ENCODE measurements at regions not wholly inside any gene's neighbourhood (a gene's known extent, or its start where the extent isn't known, plus 50 kb on each side); places are given as distances from the start of the nearest gene placed in this dataset.

DNA sequence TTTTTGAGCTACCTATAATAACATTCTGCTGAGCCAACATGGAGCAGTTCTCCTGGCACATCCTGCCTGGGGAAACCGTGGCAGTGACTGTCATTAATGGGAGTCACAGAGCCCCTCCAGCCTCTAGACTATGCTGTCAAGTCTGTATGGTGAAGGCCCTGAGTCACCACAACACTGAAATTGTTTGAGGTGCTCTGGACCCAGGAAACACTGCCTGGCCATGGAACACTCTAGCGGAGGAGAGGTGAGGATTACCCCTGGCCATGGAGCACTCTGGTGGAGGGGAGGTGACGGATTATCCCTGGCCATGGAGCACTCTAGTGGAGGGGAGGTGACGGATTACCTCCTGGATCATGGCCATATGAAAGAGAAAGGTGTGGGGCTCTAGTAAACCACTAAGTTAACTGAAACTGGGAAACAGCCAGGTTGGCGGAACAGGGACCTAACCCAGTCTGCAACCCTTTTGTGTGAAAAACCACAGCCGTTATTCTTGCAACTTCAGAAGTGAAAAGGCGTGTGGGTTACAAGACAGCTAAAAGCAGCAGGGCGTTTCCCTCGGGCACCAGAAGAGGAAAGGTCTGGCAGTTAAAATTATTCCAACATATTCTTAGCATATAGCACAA lies 156.7 kb downstream of the KCNJ12 start:
- TF ChIP-seq, protein P1, sequence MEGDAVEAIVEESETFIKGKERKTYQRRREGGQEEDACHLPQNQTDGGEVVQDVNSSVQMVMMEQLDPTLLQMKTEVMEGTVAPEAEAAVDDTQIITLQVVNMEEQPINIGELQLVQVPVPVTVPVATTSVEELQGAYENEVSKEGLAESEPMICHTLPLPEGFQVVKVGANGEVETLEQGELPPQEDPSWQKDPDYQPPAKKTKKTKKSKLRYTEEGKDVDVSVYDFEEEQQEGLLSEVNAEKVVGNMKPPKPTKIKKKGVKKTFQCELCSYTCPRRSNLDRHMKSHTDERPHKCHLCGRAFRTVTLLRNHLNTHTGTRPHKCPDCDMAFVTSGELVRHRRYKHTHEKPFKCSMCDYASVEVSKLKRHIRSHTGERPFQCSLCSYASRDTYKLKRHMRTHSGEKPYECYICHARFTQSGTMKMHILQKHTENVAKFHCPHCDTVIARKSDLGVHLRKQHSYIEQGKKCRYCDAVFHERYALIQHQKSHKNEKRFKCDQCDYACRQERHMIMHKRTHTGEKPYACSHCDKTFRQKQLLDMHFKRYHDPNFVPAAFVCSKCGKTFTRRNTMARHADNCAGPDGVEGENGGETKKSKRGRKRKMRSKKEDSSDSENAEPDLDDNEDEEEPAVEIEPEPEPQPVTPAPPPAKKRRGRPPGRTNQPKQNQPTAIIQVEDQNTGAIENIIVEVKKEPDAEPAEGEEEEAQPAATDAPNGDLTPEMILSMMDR (conservative IDR thresholded peaks at IDR 0.05; ENCODE audit: control insufficient read depth, insufficient read depth, low read depth, low read length): no peak
- no peak overlapping the region for H3K4me3 ChIP-seq (ENCODE audit: control insufficient read depth, low read depth, low read length)
- DNase-seq (ENCODE audit: low read depth): no peak

DNA sequence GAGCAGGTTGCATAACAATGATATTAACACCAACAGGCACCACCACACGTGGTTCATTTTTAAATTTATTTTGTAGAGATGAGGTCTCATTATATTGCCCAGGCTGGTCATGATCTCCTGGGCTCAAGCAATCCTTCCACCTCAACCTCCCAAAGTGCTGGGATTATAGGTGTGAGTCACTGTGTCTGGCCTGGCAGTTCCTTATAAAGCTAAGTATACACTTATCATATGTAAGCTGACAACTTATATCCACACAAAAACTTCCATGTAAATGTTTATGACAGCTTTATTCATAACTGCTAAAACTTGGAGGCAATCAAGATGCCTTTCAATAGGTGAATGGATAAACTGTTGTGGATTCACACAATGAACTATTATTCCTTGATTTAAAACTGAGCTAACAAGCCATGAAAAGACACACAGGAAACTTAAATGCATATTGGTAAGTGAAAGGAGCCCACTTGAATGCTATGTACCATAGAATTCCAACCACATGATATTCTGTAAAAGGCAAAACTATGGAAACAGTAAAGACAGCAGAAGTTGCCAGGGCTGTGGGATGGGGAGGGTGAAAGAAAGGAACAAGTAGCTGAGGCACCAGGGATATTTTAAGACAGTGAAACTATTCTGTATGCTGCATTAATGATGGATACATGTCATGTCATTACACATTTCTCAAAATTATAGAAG lies 156.5 kb upstream of the KCNJ18 start:
- DNase-seq (ENCODE audit: low read depth): no peak

DNA sequence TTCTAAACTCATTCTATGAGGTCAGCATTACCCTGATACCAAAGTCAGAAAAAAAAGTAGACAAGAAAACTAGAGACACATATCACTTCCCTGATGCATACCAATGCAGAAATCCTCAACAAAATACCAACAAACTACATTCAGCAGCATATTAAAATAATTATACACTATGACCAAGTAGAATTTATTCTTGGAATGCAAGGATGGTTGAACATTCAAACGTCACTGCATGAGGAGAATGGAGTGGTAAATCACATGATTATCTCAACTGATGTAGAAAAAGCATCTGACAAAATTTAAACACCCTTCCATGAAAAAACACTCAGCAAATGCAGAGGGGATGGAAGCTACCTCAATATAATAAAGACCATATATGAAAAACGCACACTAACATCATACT lies 155.0 kb upstream of the KCNJ18 start:
- DNase-seq (ENCODE audit: low read depth): no peak
- TF ChIP-seq, protein P1 (conservative IDR thresholded peaks at IDR 0.05; ENCODE audit: control insufficient read depth, insufficient read depth, low read depth, low read length): no peak
- H3K4me3 ChIP-seq (ENCODE audit: control insufficient read depth, low read depth, low read length): no peak overlapping the region

More for the DNA sequence above, 156.5 kb upstream of the KCNJ18 start:
- no peak overlapping the region for H3K4me3 ChIP-seq (ENCODE audit: control insufficient read depth, low read depth, low read length)
- TF ChIP-seq, protein P1 (conservative IDR thresholded peaks at IDR 0.05; ENCODE audit: control insufficient read depth, insufficient read depth, low read depth, low read length): no peak

DNA sequence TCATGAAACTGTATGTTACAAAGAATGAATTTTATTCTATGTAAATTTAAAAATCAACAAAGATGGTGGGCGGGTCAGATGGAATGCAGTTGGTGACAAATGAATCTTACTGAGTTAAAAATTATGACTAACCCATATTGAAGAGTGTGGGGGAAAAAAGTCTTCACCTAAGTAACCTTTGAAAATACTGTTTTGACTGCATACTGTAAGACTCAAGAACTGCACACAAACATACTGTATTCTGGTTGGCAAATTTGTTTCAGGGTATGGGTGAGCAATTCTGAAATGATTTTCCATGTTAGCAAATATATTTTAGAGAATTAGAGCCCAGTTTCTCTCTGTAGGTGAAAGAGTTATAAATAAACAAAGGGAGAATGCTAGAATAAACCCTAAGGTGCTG lies 153.7 kb upstream of the KCNJ18 start:
- DNase-seq (ENCODE audit: low read depth): no peak

DNA sequence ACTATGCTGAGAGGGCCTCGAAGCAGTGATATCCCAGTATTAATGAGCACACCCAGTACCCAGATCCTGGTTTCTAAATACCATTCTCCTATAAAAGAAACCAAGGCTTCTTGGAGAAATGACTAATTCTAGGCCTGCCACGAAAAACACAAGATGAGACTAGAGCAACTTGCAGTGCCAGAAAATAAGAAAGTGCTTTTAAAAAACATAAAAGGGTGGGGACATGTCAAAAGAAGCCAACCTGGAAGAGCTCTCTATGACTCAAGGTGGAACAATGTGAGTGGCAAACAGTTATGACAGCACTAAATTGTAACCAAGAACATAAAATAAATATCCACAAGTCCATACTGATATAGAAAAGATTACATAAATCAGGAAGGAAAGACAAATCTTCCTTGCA lies 153.2 kb upstream of the KCNJ18 start:
- peak; percentile 52 for DNase-seq (ENCODE audit: low read depth)
- H3K4me3 ChIP-seq (ENCODE audit: control insufficient read depth, low read depth, low read length): no peak overlapping the region
- TF ChIP-seq, protein P1 (conservative IDR thresholded peaks at IDR 0.05; ENCODE audit: control insufficient read depth, insufficient read depth, low read depth, low read length): no peak

More for the DNA sequence above, 153.7 kb upstream of the KCNJ18 start:
- H3K4me3 ChIP-seq (ENCODE audit: control insufficient read depth, low read depth, low read length): no peak overlapping the region
- TF ChIP-seq, protein P1 (conservative IDR thresholded peaks at IDR 0.05; ENCODE audit: control insufficient read depth, insufficient read depth, low read depth, low read length): no peak

DNA sequence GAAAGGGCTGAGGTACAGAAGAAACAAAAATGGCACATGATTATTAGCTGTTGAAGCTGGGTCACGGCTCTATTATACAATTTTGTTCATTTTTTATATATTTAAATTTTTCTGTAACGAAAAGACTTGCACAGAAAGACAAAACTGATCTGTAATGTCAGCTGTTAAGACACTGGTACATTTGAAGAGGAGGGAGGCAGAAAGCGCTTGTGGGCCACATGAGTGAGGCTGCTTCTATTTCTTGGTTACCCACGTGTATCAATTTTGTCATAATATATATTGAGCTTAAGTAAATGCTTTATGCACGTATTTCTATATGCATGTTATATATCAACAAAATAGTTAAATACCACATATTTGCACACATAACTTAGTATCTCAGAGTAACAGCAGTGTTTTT lies 151.8 kb upstream of the KCNJ18 start:
- DNase-seq (ENCODE audit: low read depth): no peak
- TF ChIP-seq, protein P1 (conservative IDR thresholded peaks at IDR 0.05; ENCODE audit: control insufficient read depth, insufficient read depth, low read depth, low read length): no peak
- no peak overlapping the region for H3K4me3 ChIP-seq (ENCODE audit: control insufficient read depth, low read depth, low read length)

Data from fibroblast of mammary gland (primary cell).